Anterior cingulate cortex (tissue), 58 donors: ENCODE measurements at regions not wholly inside any gene's neighbourhood (a gene's known extent, or its start where the extent isn't known, plus 50 kb on each side); places are given as distances from the start of the nearest gene placed in this dataset.
"Not testable (repeated sequence)": the region's sequence is repeated elsewhere in the genome, so short reads cannot be mapped to it uniquely, and the experiment has no call there.

Experiments
- DNase-seq, 58 donors: peaks; one replicate each; lab custom pipeline; 2025; lab: John Stamatoyannopoulos, UW

- no peak for DNase-seq
Observed at GRCh38 chr5:83815661-83816060, 95.0 kb upstream of the HAPLN1 start.

- DNase-seq = no peak
Observed at GRCh38 chr5:83810511-83810910, 89.9 kb upstream of the HAPLN1 start.

- DNase-seq = no peak
Observed at GRCh38 chr5:83802686-83803085, 82.0 kb upstream of the HAPLN1 start.

- DNase-seq = no peak
Observed at GRCh38 chr5:83800201-83800600, 79.5 kb upstream of the HAPLN1 start.

GRCh38 chr5:83799020-83799419 lies 78.4 kb upstream of the HAPLN1 start:
- DNase-seq = not testable (repeated sequence)

GRCh38 chr5:83789371-83789770 lies 68.7 kb upstream of the HAPLN1 start:
- DNase-seq = no peak

- DNase-seq = no peak
Observed at GRCh38 chr5:83787631-83788030, 67.0 kb upstream of the HAPLN1 start.

GRCh38 chr5:83785176-83785668 lies 64.6 kb upstream of the HAPLN1 start:
- DNase-seq = no peak

- DNase-seq = no peak
Observed at GRCh38 chr5:83780699-83781350, 60.2 kb upstream of the HAPLN1 start.

- DNase-seq = no peak
Observed at GRCh38 chr5:83777856-83778255, 57.2 kb upstream of the HAPLN1 start.

GRCh38 chr5:83776437-83777031 lies 55.9 kb upstream of the HAPLN1 start:
- DNase-seq = no peak
